GM12878 (cell line): ENCODE measurements at regions not wholly inside any gene's neighbourhood (a gene's known extent, or its start where the extent isn't known, plus 50 kb on each side); places are given as distances from the start of the nearest gene placed in this dataset.

Experiments
- ATAC-seq: fragments of 200-7000 bp; cut with Tn5 transposase; 3 replicates; pipeline ENCODE4 v1.9.1; 2020; ENCODE audit warnings: mild to moderate bottlenecking, moderate library complexity
- BruUV-seq: library from RNA; stranded (reverse); fragments of 400-500 nt; replicated peaks from 2 replicates; lab custom pipeline; 2021; lab: Mats Ljungman, UMichigan
- CTCF ChIA-PET: fragments of 300-600 bp; sonication (Branson Sonifier 250); formaldehyde crosslinking; extraction: SDS; loops from one replicate; lab custom pipeline; 2021; ENCODE audit warnings: inconsistent platforms; lab: Yijun Ruan, JAX
- POLR2A ChIA-PET: fragments of 350-600 bp; formaldehyde crosslinking; extraction: SDS; loops from one replicate; lab custom pipeline; 2021; ENCODE audit warnings: inconsistent platforms; lab: Charles Lee
- RAD21 ChIA-PET: fragments of 300-600 bp; sonication (Branson Sonifier 250); formaldehyde crosslinking; loops from one replicate; lab custom pipeline; 2023; ENCODE audit warnings: antibody characterized with exemption; ENCODE audit not compliant: unreplicated experiment; lab: Charles Lee
- SMC1A ChIA-PET: fragments of 300-600 bp; sonication (Branson Sonifier 250); formaldehyde crosslinking; loops from one replicate; lab custom pipeline; 2023; ENCODE audit not compliant: unreplicated experiment, uncharacterized antibody; lab: Charles Lee
- DNase-seq: peaks from one replicate; pipeline ENCODE4 v3.0.0-alpha.2; 2011; ENCODE audit warnings: low read depth, low spot score
- FAIRE-seq: peaks from 3 replicates; lab custom pipeline; 2011; peaks lifted over from hg19 to GRCh38; lab: Jason Lieb, UNC
- H2AFZ ChIP-seq: 2 replicates; pipeline ENCODE4 v1.6.0; 2011; ENCODE audit warnings: low read depth, low read length, control low read depth; ENCODE audit not compliant: control insufficient read depth
- H3K27ac ChIP-seq: 2 replicates; pipeline ENCODE4 v1.5.1; 2011; ENCODE audit warnings: control low read depth; ENCODE audit not compliant: control insufficient read depth, insufficient read depth
- H3K27me3 ChIP-seq, 2 experiments: replicated peaks in 1 of 2; 2 replicates each; pipeline versions ENCODE4 v1.6.0 to v1.6.1; 2011; ENCODE audit warnings: low read length in 1 of 2; ENCODE audit not compliant: control insufficient read depth in 2 of 2, insufficient read depth in 2 of 2
- H3K36me3 ChIP-seq, 2 experiments: 2 replicates each; pipeline ENCODE4 v1.5.1; 2011; ENCODE audit warnings: low read length in 1 of 2; ENCODE audit not compliant: control insufficient read depth in 2 of 2, insufficient read depth in 2 of 2
- H3K4me1 ChIP-seq: 2 replicates; pipeline ENCODE4 v1.6.1; 2011; ENCODE audit warnings: mild to moderate bottlenecking, low read length, moderate library complexity, mixed read lengths; ENCODE audit not compliant: control insufficient read depth, insufficient read depth
- H3K4me2 ChIP-seq: 2 replicates; pipeline ENCODE4 v1.6.0; 2011; ENCODE audit warnings: control low read depth; ENCODE audit not compliant: control insufficient read depth, insufficient read depth
- H3K4me3 ChIP-seq: fragments of 200-600 bp; sonication (generic); 2 replicates; pipeline ENCODE4 v1.5.1; 2016
- H3K79me2 ChIP-seq: 2 replicates; pipeline ENCODE4 v1.6.0; 2011; ENCODE audit warnings: low read length; ENCODE audit not compliant: control insufficient read depth, insufficient read depth
- H3K9ac ChIP-seq: 2 replicates; pipeline ENCODE4 v1.8.0; 2011; ENCODE audit warnings: low read length, control low read depth, mixed read lengths; ENCODE audit not compliant: control insufficient read depth, insufficient read depth
- H3K9me3 ChIP-seq: replicated peaks from 3 replicates; pipeline ENCODE4 v1.5.1; 2011; ENCODE audit warnings: mild to moderate bottlenecking, low read length; ENCODE audit not compliant: control insufficient read depth, insufficient read depth
- H4K20me1 ChIP-seq: 2 replicates; pipeline ENCODE4 v1.6.0; 2011; ENCODE audit not compliant: control insufficient read depth, insufficient read depth
- CHD1 ChIP-seq: IDR thresholded peaks from 2 replicates; pipeline ENCODE4 v1.6.1; 2012; ENCODE audit warnings: low read depth, low read length, improper control_type of control experiment
- CREB1 ChIP-seq: IDR thresholded peaks from 2 replicates; pipeline ENCODE4 v1.6.1; 2012; ENCODE audit warnings: low read depth, mild to moderate bottlenecking, inconsistent platforms
- FOXM1 ChIP-seq: IDR thresholded peaks from 2 replicates; pipeline ENCODE4 v1.6.1; 2012; ENCODE audit warnings: low read depth, mild to moderate bottlenecking, inconsistent platforms, low read length, moderate library complexity
- JUNB ChIP-seq: IDR thresholded peaks from 2 replicates; pipeline ENCODE4 v1.6.1; 2016; ENCODE audit warnings: antibody characterized with exemption, mild to moderate bottlenecking
- MEF2B ChIP-seq: fragments of 450-650 bp; IDR thresholded peaks from 2 replicates; pipeline ENCODE4 v1.6.1; 2018; ENCODE audit warnings: mild to moderate bottlenecking, moderate library complexity; ENCODE audit not compliant: partially characterized antibody, poor library complexity, severe bottlenecking
- RCOR1 ChIP-seq: conservative IDR thresholded peaks from 2 replicates; pipeline ENCODE4 v1.6.1; 2012; ENCODE audit warnings: low read depth, low read length, improper control_type of control experiment
- ZNF622 ChIP-seq: fragments of 450-650 bp; IDR thresholded peaks from 2 replicates; pipeline ENCODE4 v1.6.1; 2017; ENCODE audit warnings: mild to moderate bottlenecking, inconsistent platforms
- WGBS: methylation state at CpG from one replicate; pipeline ENCODE4 v1.1.6; 2016; ENCODE audit warnings: low lambda C conversion rate; ENCODE audit not compliant: insufficient replicate concordance, insufficient coverage; ENCODE audit errors: missing lambda C conversion rate; 5-methylcytosine and 5-hydroxymethylcytosine counted together
- in situ Hi-C: fragments of 300-500 bp; cut with MboI; formaldehyde crosslinking; loops from 9 replicates; pipeline ENCODE4 v1.14.3; 2018; ENCODE audit warnings: mixed read lengths
- intact Hi-C: fragments of 100-400 bp; cut with micrococcal nuclease; formaldehyde crosslinking; loops from one replicate; pipeline ENCODE4 v1.14.2; 2022; ENCODE audit not compliant: unreplicated experiment
- TF ChIP-seq, protein P1 (sequence below), 3 experiments: IDR thresholded peaks in 2 of 3; conservative IDR thresholded peaks in 1 of 3; 2 replicates each; pipeline ENCODE4 v1.5.1; 2011; ENCODE audit warnings: low read depth in 3 of 3, low read length in 3 of 3, mild to moderate bottlenecking in 3 of 3, control low read depth in 2 of 3, moderate library complexity in 2 of 3, inconsistent platforms in 1 of 3, mixed read lengths in 1 of 3; ENCODE audit not compliant: control insufficient read depth in 2 of 3, insufficient read depth in 1 of 3; ENCODE audit errors: extremely low read depth in 1 of 3
- TF ChIP-seq, protein P2 (sequence below): fragments of 450-650 bp; IDR thresholded peaks from 2 replicates; pipeline ENCODE4 v1.6.1; 2016; ENCODE audit warnings: mild to moderate bottlenecking
- TF ChIP-seq, protein P3 (sequence below): IDR thresholded peaks from 2 replicates; pipeline ENCODE4 v1.6.1; 2012; ENCODE audit warnings: low read depth, low read length, improper control_type of control experiment
- TF ChIP-seq, protein P4 (sequence below): fragments of 450-650 bp; IDR thresholded peaks from 2 replicates; pipeline ENCODE4 v1.6.1; 2018; ENCODE audit warnings: borderline replicate concordance, mild to moderate bottlenecking; ENCODE audit not compliant: partially characterized antibody

DNA sequence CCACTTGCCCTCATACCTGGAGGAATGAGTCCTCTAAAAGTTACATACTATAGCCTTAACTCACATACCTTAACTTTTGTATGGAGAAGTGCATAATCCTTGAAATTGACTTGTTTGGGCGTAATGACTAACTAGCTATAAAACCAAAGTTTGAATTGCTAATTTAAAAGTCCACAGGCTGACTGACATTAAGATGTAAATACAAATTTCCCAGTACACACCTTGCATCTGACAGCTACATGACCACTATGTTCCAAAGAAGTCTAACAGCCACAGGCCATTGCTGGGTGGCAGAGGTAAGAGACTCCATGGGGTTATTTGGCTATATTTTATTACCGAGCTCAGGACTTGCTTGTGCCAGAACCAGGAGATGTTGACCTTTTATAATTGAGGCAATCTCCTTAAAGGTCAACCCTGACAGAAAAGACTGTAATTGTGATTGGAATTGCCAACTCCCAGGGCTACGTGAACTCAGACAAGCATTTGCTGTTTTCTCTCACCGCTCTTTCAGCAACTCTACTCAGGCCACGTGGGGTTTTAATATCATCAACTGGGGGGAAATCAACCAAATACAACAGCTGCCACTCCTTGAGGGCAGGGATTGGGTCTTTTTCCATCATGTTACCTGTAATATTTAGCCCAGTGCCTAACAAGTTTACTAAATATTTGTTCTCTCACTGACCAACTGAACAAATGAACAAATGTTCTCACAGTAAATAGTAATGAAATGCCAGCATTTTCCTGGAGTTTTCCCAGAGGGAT, 139.9 kb downstream of the SEMA6D start:
- CTCF ChIA-PET, result no interaction called here
- RAD21 ChIA-PET, result interaction anchor here (1.2 kb wide), 1 partner anchor 131 kb away, joined by 3 read pairs; no protein-coding TSS in a partner anchor
- Histone ChIP-seq H4K20me1 (no peaks in the 10 kb centered on the region), H3K79me2 (no peaks in the 10 kb centered on the region), H2AFZ (no peak overlapping the region), H3K4me1 (no peaks in the 10 kb centered on the region), H3K36me3 (no peaks in the 10 kb centered on the region), H3K9ac (no peak overlapping the region), H3K9me3 (no peaks in the 10 kb centered on the region; the same call in 2 of the 3 replicates), H3K4me3 (no peak overlapping the region), H3K4me2 (no peak overlapping the region; the same call in 1 of the 2 replicates), H3K27ac (no peak overlapping the region), H3K27me3 (no peaks in the 10 kb centered on the region)
- TF ChIP-seq CHD1, result no peak
- TF ChIP-seq, protein P1, sequence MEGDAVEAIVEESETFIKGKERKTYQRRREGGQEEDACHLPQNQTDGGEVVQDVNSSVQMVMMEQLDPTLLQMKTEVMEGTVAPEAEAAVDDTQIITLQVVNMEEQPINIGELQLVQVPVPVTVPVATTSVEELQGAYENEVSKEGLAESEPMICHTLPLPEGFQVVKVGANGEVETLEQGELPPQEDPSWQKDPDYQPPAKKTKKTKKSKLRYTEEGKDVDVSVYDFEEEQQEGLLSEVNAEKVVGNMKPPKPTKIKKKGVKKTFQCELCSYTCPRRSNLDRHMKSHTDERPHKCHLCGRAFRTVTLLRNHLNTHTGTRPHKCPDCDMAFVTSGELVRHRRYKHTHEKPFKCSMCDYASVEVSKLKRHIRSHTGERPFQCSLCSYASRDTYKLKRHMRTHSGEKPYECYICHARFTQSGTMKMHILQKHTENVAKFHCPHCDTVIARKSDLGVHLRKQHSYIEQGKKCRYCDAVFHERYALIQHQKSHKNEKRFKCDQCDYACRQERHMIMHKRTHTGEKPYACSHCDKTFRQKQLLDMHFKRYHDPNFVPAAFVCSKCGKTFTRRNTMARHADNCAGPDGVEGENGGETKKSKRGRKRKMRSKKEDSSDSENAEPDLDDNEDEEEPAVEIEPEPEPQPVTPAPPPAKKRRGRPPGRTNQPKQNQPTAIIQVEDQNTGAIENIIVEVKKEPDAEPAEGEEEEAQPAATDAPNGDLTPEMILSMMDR (IDR thresholded peaks at IDR 0.05 in 2 of 3, conservative IDR thresholded peaks at IDR 0.05 in 1 of 3; ENCODE audit: control insufficient read depth in 2 of 3, extremely low read depth in 1 of 3, insufficient read depth in 1 of 3, low read depth in 3 of 3, low read length in 3 of 3), result no peak
- TF ChIP-seq MEF2B, result no peak
- TF ChIP-seq RCOR1, result no peak
- TF ChIP-seq, protein P2, sequence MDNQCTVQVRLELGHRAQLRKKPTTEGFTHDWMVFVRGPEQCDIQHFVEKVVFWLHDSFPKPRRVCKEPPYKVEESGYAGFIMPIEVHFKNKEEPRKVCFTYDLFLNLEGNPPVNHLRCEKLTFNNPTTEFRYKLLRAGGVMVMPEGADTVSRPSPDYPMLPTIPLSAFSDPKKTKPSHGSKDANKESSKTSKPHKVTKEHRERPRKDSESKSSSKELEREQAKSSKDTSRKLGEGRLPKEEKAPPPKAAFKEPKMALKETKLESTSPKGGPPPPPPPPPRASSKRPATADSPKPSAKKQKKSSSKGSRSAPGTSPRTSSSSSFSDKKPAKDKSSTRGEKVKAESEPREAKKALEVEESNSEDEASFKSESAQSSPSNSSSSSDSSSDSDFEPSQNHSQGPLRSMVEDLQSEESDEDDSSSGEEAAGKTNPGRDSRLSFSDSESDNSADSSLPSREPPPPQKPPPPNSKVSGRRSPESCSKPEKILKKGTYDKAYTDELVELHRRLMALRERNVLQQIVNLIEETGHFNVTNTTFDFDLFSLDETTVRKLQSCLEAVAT, result no peak
- TF ChIP-seq ZNF622, result no peak
- TF ChIP-seq, protein P3, sequence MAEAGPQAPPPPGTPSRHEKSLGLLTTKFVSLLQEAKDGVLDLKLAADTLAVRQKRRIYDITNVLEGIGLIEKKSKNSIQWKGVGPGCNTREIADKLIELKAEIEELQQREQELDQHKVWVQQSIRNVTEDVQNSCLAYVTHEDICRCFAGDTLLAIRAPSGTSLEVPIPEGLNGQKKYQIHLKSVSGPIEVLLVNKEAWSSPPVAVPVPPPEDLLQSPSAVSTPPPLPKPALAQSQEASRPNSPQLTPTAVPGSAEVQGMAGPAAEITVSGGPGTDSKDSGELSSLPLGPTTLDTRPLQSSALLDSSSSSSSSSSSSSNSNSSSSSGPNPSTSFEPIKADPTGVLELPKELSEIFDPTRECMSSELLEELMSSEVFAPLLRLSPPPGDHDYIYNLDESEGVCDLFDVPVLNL, result no peak
- no peak for TF ChIP-seq CREB1
- TF ChIP-seq JUNB, result no peak
- TF ChIP-seq, protein P4, sequence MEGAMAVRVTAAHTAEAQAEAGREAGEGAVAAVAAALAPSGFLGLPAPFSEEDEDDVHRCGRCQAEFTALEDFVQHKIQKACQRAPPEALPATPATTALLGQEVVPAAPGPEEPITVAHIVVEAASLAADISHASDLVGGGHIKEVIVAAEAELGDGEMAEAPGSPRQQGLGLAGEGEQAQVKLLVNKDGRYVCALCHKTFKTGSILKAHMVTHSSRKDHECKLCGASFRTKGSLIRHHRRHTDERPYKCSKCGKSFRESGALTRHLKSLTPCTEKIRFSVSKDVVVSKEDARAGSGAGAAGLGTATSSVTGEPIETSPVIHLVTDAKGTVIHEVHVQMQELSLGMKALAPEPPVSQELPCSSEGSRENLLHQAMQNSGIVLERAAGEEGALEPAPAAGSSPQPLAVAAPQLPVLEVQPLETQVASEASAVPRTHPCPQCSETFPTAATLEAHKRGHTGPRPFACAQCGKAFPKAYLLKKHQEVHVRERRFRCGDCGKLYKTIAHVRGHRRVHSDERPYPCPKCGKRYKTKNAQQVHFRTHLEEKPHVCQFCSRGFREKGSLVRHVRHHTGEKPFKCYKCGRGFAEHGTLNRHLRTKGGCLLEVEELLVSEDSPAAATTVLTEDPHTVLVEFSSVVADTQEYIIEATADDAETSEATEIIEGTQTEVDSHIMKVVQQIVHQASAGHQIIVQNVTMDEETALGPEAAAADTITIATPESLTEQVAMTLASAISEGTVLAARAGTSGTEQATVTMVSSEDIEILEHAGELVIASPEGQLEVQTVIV, result no peak
- TF ChIP-seq FOXM1, result no peak
- DNase-seq (no peak), FAIRE-seq (no peak), ATAC-seq (no peak)
- 83% methylated on average over 5 of the region's 5 CpGs for WGBS
- BruUV-seq, result no TSS peak
- in situ Hi-C loops, result no loop called here
- SMC1A ChIA-PET, result no interaction called here
- intact Hi-C loops, result no loop called here
- POLR2A ChIA-PET, result no interaction called here
